ENCODE measurements at regions not wholly inside any gene's neighbourhood (a gene's known extent, or its start where the extent isn't known, plus 50 kb on each side); places are given as distances from the start of the nearest gene placed in this dataset.

- Mint-ChIP-seq H3K27me3 (ENCODE audit: low read depth) (no peaks in the 10 kb centered on the region), H3K4me3 (no peak overlapping the region), H3K4me1 (peaks cover 8% of the 10 kb centered on the region), H3K36me3 (peaks cover 22% of the 10 kb centered on the region), H3K9me3 (peaks cover 33% of the 10 kb centered on the region), H3K27ac (no peak overlapping the region)
- DNase-seq (ENCODE audit: low spot score), result no peak
- ATAC-seq, result no peak
- ChIA-PET POLR2A (no interaction called here), CTCF (interaction anchor here (1.0 to 2.7 kb wide), 5 partner anchors 13 to 559 kb away, joined by 3 to 10 read pairs (median 4); no protein-coding TSS in a partner anchor)
- TF ChIP-seq MXD4 (CRISPR knock-in tag; IDR thresholded peaks at IDR 0.05; ENCODE audit: borderline replicate concordance) (no peak), PRRX2 (CRISPR knock-in tag; IDR thresholded peaks at IDR 0.05) (no peak), FOXK1 (CRISPR knock-in tag; IDR thresholded peaks at IDR 0.05) (no peak), FOXP1 (CRISPR knock-in tag; IDR thresholded peaks at IDR 0.05; ENCODE audit: borderline replicate concordance) (no peak), ETV6 (CRISPR knock-in tag; IDR thresholded peaks at IDR 0.05) (no peak)
- TF ChIP-seq, protein P1, sequence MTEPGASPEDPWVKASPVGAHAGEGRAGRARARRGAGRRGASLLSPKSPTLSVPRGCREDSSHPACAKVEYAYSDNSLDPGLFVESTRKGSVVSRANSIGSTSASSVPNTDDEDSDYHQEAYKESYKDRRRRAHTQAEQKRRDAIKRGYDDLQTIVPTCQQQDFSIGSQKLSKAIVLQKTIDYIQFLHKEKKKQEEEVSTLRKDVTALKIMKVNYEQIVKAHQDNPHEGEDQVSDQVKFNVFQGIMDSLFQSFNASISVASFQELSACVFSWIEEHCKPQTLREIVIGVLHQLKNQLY (CRISPR knock-in tag; IDR thresholded peaks at IDR 0.05), result no peak
Observed at GRCh38 chr10:91565226-91565625, 67.6 kb downstream of the PPP1R3C start.

GRCh38 chr10:91564508-91564907, 68.4 kb downstream of the PPP1R3C start:
- H3K36me3 Mint-ChIP-seq, result peaks cover 22% of the 10 kb centered on the region
- ChIA-PET POLR2A (no interaction called here), CTCF (interaction anchor here (1.0 to 3.3 kb wide), 5 partner anchors 12 to 181 kb away, joined by 3 to 14 read pairs (median 7); no protein-coding TSS in a partner anchor)
- peaks cover 40% of the 10 kb centered on the region for H3K9me3 Mint-ChIP-seq
- H3K27ac Mint-ChIP-seq, result no peak overlapping the region
- DNase-seq (ENCODE audit: low spot score), result no peak
- TF ChIP-seq NR2C2 (CRISPR knock-in tag; IDR thresholded peaks at IDR 0.05), result no peak
- TF ChIP-seq MAX (CRISPR knock-in tag; IDR thresholded peaks at IDR 0.05), result no peak
- TF ChIP-seq RELA (CRISPR knock-in tag; IDR thresholded peaks at IDR 0.05; ENCODE audit: borderline replicate concordance), result no peak
- no peak for TF ChIP-seq NR1H2 (CRISPR knock-in tag; IDR thresholded peaks at IDR 0.05)
- no peak for TF ChIP-seq FOXJ3 (CRISPR knock-in tag; IDR thresholded peaks at IDR 0.05; ENCODE audit: borderline replicate concordance)
- no peak for TF ChIP-seq CTCF (IDR thresholded peaks at IDR 0.05)
- TF ChIP-seq, protein P2, sequence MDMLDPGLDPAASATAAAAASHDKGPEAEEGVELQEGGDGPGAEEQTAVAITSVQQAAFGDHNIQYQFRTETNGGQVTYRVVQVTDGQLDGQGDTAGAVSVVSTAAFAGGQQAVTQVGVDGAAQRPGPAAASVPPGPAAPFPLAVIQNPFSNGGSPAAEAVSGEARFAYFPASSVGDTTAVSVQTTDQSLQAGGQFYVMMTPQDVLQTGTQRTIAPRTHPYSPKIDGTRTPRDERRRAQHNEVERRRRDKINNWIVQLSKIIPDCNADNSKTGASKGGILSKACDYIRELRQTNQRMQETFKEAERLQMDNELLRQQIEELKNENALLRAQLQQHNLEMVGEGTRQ (CRISPR knock-in tag; IDR thresholded peaks at IDR 0.05), result no peak
- no peak for TF ChIP-seq PRRX2 (CRISPR knock-in tag; IDR thresholded peaks at IDR 0.05)
- TF ChIP-seq FOXP1 (CRISPR knock-in tag; IDR thresholded peaks at IDR 0.05; ENCODE audit: borderline replicate concordance), result no peak
- TF ChIP-seq, protein P3, sequence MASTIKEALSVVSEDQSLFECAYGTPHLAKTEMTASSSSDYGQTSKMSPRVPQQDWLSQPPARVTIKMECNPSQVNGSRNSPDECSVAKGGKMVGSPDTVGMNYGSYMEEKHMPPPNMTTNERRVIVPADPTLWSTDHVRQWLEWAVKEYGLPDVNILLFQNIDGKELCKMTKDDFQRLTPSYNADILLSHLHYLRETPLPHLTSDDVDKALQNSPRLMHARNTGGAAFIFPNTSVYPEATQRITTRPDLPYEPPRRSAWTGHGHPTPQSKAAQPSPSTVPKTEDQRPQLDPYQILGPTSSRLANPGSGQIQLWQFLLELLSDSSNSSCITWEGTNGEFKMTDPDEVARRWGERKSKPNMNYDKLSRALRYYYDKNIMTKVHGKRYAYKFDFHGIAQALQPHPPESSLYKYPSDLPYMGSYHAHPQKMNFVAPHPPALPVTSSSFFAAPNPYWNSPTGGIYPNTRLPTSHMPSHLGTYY (CRISPR knock-in tag; IDR thresholded peaks at IDR 0.05), result no peak
- TF ChIP-seq USF1 (CRISPR knock-in tag; IDR thresholded peaks at IDR 0.05), result no peak
- TF ChIP-seq, protein P4, sequence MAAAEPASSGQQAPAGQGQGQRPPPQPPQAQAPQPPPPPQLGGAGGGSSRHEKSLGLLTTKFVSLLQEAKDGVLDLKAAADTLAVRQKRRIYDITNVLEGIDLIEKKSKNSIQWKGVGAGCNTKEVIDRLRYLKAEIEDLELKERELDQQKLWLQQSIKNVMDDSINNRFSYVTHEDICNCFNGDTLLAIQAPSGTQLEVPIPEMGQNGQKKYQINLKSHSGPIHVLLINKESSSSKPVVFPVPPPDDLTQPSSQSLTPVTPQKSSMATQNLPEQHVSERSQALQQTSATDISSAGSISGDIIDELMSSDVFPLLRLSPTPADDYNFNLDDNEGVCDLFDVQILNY (CRISPR knock-in tag; IDR thresholded peaks at IDR 0.05), result no peak
- no peak for TF ChIP-seq ZNF138 (CRISPR knock-in tag; conservative IDR thresholded peaks at IDR 0.05)
- H3K4me1 Mint-ChIP-seq, result peaks cover 6% of the 10 kb centered on the region; the same call in 1 of the 2 replicates
- H3K4me3 Mint-ChIP-seq, result no peak overlapping the region
- H3K27me3 Mint-ChIP-seq (ENCODE audit: low read depth), result no peaks in the 10 kb centered on the region
- no peak for ATAC-seq

Measured in WTC11 (cell line).